ENCODE measurements at regions not wholly inside any gene's neighbourhood (a gene's known extent, or its start where the extent isn't known, plus 50 kb on each side); places are given as distances from the start of the nearest gene placed in this dataset.

DNA sequence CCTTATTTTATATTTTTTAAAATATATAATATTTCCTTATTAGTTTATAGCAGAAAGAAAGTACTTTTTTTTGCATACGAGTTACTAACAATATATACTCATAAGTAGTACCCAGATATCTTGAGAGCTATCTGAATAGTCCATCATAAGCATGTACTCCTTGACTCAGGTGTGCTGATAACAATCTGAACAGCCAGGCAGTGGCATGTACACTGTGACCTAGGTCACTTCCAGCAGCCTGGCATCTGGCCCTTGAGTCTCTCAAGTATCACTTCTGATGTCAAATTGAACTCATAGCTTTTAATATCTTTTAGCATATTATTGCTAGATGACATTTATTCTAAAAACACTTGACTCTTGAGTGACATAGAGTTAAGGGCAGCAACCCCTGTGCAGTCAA lies 1576.7 kb downstream of the SLITRK1 start:
- TF ChIP-seq, protein P1, sequence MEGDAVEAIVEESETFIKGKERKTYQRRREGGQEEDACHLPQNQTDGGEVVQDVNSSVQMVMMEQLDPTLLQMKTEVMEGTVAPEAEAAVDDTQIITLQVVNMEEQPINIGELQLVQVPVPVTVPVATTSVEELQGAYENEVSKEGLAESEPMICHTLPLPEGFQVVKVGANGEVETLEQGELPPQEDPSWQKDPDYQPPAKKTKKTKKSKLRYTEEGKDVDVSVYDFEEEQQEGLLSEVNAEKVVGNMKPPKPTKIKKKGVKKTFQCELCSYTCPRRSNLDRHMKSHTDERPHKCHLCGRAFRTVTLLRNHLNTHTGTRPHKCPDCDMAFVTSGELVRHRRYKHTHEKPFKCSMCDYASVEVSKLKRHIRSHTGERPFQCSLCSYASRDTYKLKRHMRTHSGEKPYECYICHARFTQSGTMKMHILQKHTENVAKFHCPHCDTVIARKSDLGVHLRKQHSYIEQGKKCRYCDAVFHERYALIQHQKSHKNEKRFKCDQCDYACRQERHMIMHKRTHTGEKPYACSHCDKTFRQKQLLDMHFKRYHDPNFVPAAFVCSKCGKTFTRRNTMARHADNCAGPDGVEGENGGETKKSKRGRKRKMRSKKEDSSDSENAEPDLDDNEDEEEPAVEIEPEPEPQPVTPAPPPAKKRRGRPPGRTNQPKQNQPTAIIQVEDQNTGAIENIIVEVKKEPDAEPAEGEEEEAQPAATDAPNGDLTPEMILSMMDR (IDR thresholded peaks at IDR 0.05): no peak
- TF ChIP-seq POLR2A (IDR thresholded peaks at IDR 0.05): no peak
